ENCODE measurements at regions not wholly inside any gene's neighbourhood (a gene's known extent, or its start where the extent isn't known, plus 50 kb on each side); places are given as distances from the start of the nearest gene placed in this dataset.

- ATAC-seq (ENCODE audit: low read depth): no peak
- Histone ChIP-seq H3K27me3 (ENCODE audit: insufficient read depth, poor library complexity, severe bottlenecking) (no peaks in the 10 kb centered on the region), H3K27ac (ENCODE audit: poor library complexity, severe bottlenecking) (no peak overlapping the region), H3K4me3 (ENCODE audit: severe bottlenecking) (no peak overlapping the region), H3K36me3 (ENCODE audit: low read depth) (no peaks in the 10 kb centered on the region), H3K9me3 (ENCODE audit: severe bottlenecking) (no peaks in the 10 kb centered on the region), H3K4me1 (ENCODE audit: insufficient read depth, poor library complexity, severe bottlenecking) (peaks cover 4% of the 10 kb centered on the region)
- DNase-seq (ENCODE audit: low spot score): no peak
- TF ChIP-seq, protein P1, sequence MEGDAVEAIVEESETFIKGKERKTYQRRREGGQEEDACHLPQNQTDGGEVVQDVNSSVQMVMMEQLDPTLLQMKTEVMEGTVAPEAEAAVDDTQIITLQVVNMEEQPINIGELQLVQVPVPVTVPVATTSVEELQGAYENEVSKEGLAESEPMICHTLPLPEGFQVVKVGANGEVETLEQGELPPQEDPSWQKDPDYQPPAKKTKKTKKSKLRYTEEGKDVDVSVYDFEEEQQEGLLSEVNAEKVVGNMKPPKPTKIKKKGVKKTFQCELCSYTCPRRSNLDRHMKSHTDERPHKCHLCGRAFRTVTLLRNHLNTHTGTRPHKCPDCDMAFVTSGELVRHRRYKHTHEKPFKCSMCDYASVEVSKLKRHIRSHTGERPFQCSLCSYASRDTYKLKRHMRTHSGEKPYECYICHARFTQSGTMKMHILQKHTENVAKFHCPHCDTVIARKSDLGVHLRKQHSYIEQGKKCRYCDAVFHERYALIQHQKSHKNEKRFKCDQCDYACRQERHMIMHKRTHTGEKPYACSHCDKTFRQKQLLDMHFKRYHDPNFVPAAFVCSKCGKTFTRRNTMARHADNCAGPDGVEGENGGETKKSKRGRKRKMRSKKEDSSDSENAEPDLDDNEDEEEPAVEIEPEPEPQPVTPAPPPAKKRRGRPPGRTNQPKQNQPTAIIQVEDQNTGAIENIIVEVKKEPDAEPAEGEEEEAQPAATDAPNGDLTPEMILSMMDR (IDR thresholded peaks at IDR 0.05; ENCODE audit: poor library complexity, severe bottlenecking): no peak
Observed at GRCh38 chr2:192953116-192953515, 758.4 kb upstream of the TMEFF2 start.

GRCh38 chr2:192952245-192952644 is 757.5 kb upstream of the TMEFF2 start:
- no peaks in the 10 kb centered on the region for H3K27me3 ChIP-seq (ENCODE audit: insufficient read depth, poor library complexity, severe bottlenecking)
- no peaks in the 10 kb centered on the region for H3K9me3 ChIP-seq (ENCODE audit: severe bottlenecking)
- H3K4me3 ChIP-seq (ENCODE audit: severe bottlenecking): no peak overlapping the region
- DNase-seq (ENCODE audit: low spot score): no peak
- ATAC-seq (ENCODE audit: low read depth): no peak
- peaks cover 4% of the 10 kb centered on the region for H3K4me1 ChIP-seq (ENCODE audit: insufficient read depth, poor library complexity, severe bottlenecking)
- no peaks in the 10 kb centered on the region for H3K36me3 ChIP-seq (ENCODE audit: low read depth)
- TF ChIP-seq, protein P1 (IDR thresholded peaks at IDR 0.05; ENCODE audit: poor library complexity, severe bottlenecking): no peak
- no peak overlapping the region for H3K27ac ChIP-seq (ENCODE audit: poor library complexity, severe bottlenecking)

- H3K27ac ChIP-seq (ENCODE audit: poor library complexity, severe bottlenecking): no peak overlapping the region
- H3K36me3 ChIP-seq (ENCODE audit: low read depth): no peaks in the 10 kb centered on the region
- DNase-seq (ENCODE audit: low spot score): no peak
- TF ChIP-seq, protein P1 (IDR thresholded peaks at IDR 0.05; ENCODE audit: poor library complexity, severe bottlenecking): no peak
- H3K4me1 ChIP-seq (ENCODE audit: insufficient read depth, poor library complexity, severe bottlenecking): no peaks in the 10 kb centered on the region
- no peaks in the 10 kb centered on the region for H3K9me3 ChIP-seq (ENCODE audit: severe bottlenecking)
- ATAC-seq (ENCODE audit: low read depth): no peak
- H3K4me3 ChIP-seq (ENCODE audit: severe bottlenecking): no peak overlapping the region
- H3K27me3 ChIP-seq (ENCODE audit: insufficient read depth, poor library complexity, severe bottlenecking): no peaks in the 10 kb centered on the region
Observed at GRCh38 chr2:192948316-192948715, 753.6 kb upstream of the TMEFF2 start.

- no peak overlapping the region for H3K27ac ChIP-seq (ENCODE audit: poor library complexity, severe bottlenecking)
- H3K4me1 ChIP-seq (ENCODE audit: insufficient read depth, poor library complexity, severe bottlenecking): no peaks in the 10 kb centered on the region
- TF ChIP-seq, protein P1 (IDR thresholded peaks at IDR 0.05; ENCODE audit: poor library complexity, severe bottlenecking): no peak
- no peaks in the 10 kb centered on the region for H3K36me3 ChIP-seq (ENCODE audit: low read depth)
- no peak overlapping the region for H3K4me3 ChIP-seq (ENCODE audit: severe bottlenecking)
- ATAC-seq (ENCODE audit: low read depth) (no peak), DNase-seq (ENCODE audit: low spot score) (no peak)
- H3K27me3 ChIP-seq (ENCODE audit: insufficient read depth, poor library complexity, severe bottlenecking): no peaks in the 10 kb centered on the region
- H3K9me3 ChIP-seq (ENCODE audit: severe bottlenecking): no peaks in the 10 kb centered on the region
Observed at GRCh38 chr2:192947352-192947751, 752.6 kb upstream of the TMEFF2 start.

DNA sequence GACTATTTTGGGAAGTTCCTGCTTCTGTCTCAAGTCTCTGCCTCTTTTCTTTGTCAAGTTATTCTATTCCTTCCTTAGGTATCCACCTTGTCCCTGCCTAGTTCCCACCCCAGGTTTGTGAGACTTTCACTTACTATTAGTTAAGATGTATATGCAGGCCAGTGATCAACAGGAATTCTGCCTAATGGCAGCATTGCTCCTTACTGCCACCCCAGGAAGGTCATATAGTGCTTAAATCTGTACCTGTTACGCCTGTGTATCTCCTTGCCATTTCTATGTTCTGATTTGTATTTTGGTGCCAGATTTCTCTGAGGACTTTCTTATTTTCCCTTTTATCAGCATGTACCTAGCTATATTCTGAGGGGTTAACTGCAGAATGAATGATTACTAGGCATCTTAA is 746.0 kb upstream of the TMEFF2 start:
- Histone ChIP-seq H3K4me3 (ENCODE audit: severe bottlenecking) (no peak overlapping the region), H3K9me3 (ENCODE audit: severe bottlenecking) (no peaks in the 10 kb centered on the region), H3K4me1 (ENCODE audit: insufficient read depth, poor library complexity, severe bottlenecking) (no peaks in the 10 kb centered on the region), H3K36me3 (ENCODE audit: low read depth) (no peaks in the 10 kb centered on the region), H3K27ac (ENCODE audit: poor library complexity, severe bottlenecking) (no peak overlapping the region), H3K27me3 (ENCODE audit: insufficient read depth, poor library complexity, severe bottlenecking) (no peaks in the 10 kb centered on the region)
- TF ChIP-seq, protein P1 (IDR thresholded peaks at IDR 0.05; ENCODE audit: poor library complexity, severe bottlenecking): peak; percentile 16
- 0 out of 3 replicates have a peak, but pooled peaks have one; percentile 33 for ATAC-seq (ENCODE audit: low read depth)
- DNase-seq (ENCODE audit: low spot score): no peak
